PFSK-1 (cell line): ENCODE measurements at regions not wholly inside any gene's neighbourhood (a gene's known extent, or its start where the extent isn't known, plus 50 kb on each side); places are given as distances from the start of the nearest gene placed in this dataset.

Experiments used
- FOXP2 ChIP-seq: optimal IDR thresholded peaks from 2 replicates; pipeline ENCODE3; 2011; ENCODE audit warnings: borderline replicate concordance, control low read depth, inconsistent platforms; ENCODE audit not compliant: insufficient read depth; ENCODE audit errors: extremely low read length, extremely low read depth
- POLR2AphosphoS5 ChIP-seq: IDR thresholded peaks from 2 replicates; pipeline ENCODE4 v1.6.1; 2012; ENCODE audit warnings: low read depth, mild to moderate bottlenecking, control low read depth, low read length, moderate library complexity
- SIN3A ChIP-seq: IDR thresholded peaks from 2 replicates; pipeline ENCODE4 v1.6.1; 2012; ENCODE audit warnings: mild to moderate bottlenecking, low read length, moderate library complexity, borderline replicate concordance; ENCODE audit not compliant: insufficient read depth
- TAF1 ChIP-seq: IDR thresholded peaks from 2 replicates; pipeline ENCODE4 v1.6.1; 2012; ENCODE audit warnings: low read length, control low read depth, borderline replicate concordance; ENCODE audit not compliant: insufficient read depth
- TF ChIP-seq, protein P1 (sequence below), 2 experiments: IDR thresholded peaks; 2 replicates each; pipeline versions ENCODE4 v1.6.1 to v1.8.0; 2011 to 2012; ENCODE audit warnings: low read depth in 2 of 2, low read length in 2 of 2, control low read depth in 1 of 2, inconsistent platforms in 1 of 2, mild to moderate bottlenecking in 1 of 2, moderate library complexity in 1 of 2; ENCODE audit not compliant: insufficient read depth in 1 of 2

DNA sequence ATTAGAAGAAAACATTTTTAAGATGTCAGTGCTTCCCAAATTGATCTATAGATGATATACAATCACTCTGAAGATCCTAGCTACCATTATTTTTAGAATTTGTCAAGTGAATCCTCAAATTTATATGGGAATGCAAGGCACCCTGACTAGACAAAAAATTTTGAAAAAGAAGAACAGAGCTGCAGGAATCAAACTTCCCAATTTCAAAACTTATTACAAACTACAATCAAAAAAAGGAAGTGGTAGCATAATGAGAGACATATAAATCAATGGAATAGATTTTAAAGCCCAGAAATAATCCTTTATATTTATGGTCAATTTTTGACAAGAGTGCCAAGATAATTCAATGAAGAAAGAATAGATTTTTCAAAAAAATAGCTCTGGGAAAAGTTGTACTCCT is 198.3 kb upstream of the KCNJ16 start:
- TF ChIP-seq SIN3A: no peak
- TF ChIP-seq TAF1: no peak
- no peak for TF ChIP-seq FOXP2
- TF ChIP-seq POLR2AphosphoS5: no peak
- TF ChIP-seq, protein P1, sequence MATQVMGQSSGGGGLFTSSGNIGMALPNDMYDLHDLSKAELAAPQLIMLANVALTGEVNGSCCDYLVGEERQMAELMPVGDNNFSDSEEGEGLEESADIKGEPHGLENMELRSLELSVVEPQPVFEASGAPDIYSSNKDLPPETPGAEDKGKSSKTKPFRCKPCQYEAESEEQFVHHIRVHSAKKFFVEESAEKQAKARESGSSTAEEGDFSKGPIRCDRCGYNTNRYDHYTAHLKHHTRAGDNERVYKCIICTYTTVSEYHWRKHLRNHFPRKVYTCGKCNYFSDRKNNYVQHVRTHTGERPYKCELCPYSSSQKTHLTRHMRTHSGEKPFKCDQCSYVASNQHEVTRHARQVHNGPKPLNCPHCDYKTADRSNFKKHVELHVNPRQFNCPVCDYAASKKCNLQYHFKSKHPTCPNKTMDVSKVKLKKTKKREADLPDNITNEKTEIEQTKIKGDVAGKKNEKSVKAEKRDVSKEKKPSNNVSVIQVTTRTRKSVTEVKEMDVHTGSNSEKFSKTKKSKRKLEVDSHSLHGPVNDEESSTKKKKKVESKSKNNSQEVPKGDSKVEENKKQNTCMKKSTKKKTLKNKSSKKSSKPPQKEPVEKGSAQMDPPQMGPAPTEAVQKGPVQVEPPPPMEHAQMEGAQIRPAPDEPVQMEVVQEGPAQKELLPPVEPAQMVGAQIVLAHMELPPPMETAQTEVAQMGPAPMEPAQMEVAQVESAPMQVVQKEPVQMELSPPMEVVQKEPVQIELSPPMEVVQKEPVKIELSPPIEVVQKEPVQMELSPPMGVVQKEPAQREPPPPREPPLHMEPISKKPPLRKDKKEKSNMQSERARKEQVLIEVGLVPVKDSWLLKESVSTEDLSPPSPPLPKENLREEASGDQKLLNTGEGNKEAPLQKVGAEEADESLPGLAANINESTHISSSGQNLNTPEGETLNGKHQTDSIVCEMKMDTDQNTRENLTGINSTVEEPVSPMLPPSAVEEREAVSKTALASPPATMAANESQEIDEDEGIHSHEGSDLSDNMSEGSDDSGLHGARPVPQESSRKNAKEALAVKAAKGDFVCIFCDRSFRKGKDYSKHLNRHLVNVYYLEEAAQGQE (IDR thresholded peaks at IDR 0.05; ENCODE audit: insufficient read depth in 1 of 2, low read depth in 2 of 2, low read length in 2 of 2): no peak

DNA sequence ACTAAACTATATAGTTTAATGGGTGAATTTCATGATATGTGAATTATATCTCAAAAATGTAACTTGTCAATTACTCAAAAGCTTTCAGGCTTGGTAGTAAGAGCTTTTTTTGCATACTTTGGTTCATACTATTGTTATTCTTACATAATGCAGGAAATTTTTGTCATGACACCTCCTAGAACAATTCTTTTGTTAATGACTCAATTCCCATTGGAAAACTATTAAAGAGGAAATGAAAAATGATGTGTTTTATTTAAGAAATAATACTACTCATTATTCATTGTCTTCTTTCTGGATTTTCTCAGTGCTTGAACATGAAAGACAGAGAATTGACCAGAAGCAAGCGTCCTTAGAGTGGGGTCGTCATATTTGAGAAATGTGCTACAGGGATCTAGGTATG is 196.4 kb upstream of the KCNJ16 start:
- no peak for TF ChIP-seq FOXP2
- TF ChIP-seq SIN3A: no peak
- TF ChIP-seq, protein P1 (IDR thresholded peaks at IDR 0.05; ENCODE audit: insufficient read depth in 1 of 2, low read depth in 2 of 2, low read length in 2 of 2): no peak

DNA sequence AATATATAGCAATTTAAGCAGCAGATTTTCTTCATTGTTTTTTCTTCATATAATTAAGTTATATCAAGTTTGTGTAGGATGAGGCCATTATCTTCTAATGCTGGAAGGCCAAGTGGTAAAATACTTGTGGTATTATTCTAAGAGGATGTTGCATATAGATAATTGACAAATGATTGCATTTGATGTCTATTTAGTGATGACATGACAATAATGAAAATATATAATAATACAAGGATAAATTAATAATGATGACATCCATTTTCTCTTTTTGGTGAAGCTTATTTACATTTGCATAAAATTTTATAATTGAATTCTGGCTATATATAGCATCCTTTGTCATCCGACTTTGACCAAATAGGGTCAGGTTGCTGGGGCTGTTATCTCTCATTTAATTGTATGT is 195.4 kb upstream of the KCNJ16 start:
- TF ChIP-seq FOXP2 (no peak), POLR2AphosphoS5 (no peak)

DNA sequence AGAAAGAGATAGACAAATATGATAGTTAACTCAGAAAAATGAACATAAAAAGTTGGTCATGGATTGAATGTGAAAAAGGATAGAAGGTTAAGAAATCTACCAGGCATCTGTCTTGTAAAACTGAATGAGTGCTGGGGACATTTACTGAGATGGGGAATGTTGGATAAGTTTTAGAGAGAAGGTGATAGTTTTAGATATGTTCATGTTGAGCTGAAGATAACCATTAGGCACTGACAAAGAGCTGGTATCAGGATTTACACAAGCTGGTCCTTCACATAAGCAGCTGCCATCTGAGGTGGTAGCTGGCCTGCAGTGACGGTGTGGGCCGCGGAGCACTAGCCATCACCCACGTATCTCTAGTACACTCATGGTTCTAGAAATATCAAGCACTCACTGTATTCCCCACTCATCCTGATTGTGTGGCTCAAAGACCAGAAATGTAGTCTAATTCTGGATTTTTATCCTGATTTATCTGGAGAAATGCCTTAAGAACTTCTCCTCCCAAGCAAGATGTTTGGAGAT is 194.4 kb upstream of the KCNJ16 start:
- TF ChIP-seq, protein P1 (IDR thresholded peaks at IDR 0.05; ENCODE audit: insufficient read depth in 1 of 2, low read depth in 2 of 2, low read length in 2 of 2): no peak
- TF ChIP-seq SIN3A: no peak
- no peak for TF ChIP-seq POLR2AphosphoS5
- no peak for TF ChIP-seq FOXP2
- TF ChIP-seq TAF1: no peak

DNA sequence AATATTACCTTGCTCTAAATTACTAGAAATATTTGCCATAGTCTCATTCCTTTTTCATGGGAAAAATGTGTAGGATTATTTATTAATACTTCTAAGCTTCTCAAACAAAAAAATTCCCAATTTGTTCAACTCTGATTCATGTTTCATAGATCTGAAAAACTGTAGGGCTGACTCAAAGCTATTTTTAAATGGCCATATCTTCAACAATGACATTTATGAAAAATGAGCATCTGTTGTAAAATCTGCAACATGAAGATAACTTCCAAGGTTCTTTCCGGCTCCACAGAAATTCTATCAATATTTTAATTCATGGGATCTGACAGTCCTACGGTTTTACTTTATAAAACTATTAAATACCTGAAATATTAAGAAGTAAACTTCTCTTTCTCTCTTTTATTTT is 192.7 kb upstream of the KCNJ16 start:
- no peak for TF ChIP-seq TAF1
- TF ChIP-seq FOXP2: no peak
- TF ChIP-seq, protein P1 (IDR thresholded peaks at IDR 0.05; ENCODE audit: insufficient read depth in 1 of 2, low read depth in 2 of 2, low read length in 2 of 2): no peak
- TF ChIP-seq SIN3A: no peak
- no peak for TF ChIP-seq POLR2AphosphoS5
